GM19043 (cell line): ENCODE measurements at regions not wholly inside any gene's neighbourhood (a gene's known extent, or its start where the extent isn't known, plus 50 kb on each side); places are given as distances from the start of the nearest gene placed in this dataset.
"Not testable (repeated sequence)": the region's sequence is repeated elsewhere in the genome, so short reads cannot be mapped to it uniquely, and the experiment has no call there.

Experiments used
- ATAC-seq: cut with Tn5 transposase; IDR thresholded peaks from one replicate; pipeline ENCODE4 v1.9.1; 2021; ENCODE audit warnings: low read depth; ENCODE audit not compliant: unreplicated experiment

DNA sequence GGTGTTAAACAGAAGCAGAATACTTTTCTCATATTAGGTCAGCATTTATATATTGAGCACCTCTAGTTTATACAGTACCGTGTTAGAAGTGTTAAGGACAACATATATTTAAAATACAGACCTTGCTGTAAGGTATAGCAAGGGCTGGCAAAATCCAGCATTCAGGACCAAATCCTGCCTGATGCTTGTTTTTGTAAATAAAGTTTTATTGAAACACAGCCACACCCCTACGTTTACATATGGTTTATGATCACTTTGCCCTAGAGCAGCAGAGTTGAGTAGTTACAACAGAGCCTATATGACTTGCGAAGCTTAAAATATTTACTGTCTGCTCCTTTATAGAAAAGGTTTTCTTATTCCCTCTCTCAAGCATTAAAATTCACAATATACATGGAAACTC lies 877.3 kb downstream of the MCTP2 start:
- no peak for ATAC-seq

DNA sequence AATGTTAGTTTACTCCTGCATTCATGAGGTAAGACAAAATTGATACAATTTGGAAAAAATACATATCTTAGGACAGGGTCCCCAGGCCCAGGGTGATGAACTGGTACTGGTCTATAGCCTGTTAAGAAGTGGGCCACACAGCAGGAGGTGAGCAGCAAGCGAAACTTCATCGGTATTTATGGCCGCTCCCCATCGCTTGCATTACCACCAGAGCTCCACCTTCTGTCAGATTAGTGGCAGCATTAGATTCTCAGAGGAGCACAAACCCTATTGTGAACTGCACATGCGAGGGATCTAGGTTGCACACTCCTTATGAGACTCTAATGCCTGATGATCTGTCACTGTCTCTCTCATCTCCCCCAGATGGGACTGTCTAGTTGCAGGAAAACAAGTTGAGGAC lies 880.6 kb downstream of the MCTP2 start:
- no peak for ATAC-seq

DNA sequence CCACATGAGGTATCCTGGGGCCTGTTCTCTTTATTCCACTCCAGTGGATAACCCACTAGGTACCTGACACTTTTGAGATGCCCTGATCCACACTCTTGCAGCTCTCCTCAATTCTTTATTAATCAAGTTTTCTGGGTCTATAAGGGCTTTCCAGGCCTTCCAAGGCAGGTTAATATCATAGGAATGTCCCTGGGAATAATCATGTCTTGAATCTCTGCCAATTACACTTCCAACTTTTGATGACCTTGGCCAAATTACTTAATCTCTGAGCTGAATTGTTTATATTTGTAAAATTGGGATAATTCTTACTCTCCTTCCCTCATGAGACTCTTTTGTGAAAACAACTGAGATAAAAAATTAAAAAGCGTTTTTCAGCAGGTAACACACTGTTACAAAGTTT lies 881.7 kb downstream of the MCTP2 start:
- ATAC-seq, result no peak

DNA sequence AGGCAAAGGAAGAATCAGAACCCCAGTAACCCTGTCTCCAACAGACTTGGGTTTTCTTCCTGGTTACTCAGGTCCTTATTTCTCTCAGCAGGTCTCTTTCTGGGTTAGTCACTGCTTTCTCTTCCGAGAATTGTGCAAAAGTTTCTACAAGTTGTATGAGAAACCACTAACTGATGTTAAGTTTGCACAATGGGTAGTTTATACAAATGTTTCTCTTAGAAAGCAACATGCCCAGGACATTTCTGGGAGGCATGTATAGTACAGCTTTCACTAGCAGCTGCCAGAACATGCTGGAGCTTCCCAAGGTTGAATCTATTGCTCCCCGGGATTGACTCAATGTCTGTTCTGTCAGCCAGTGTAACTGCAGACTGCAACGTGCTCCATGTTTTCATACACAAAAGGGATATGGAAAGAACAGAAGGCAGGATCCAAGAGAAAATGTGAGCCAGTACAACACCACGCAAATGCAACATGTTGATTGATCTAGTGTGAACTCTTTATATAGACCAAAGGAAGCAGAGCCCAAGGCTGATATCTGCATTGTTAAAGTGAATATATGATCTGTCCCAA lies 887.8 kb downstream of the MCTP2 start:
- ATAC-seq, result no peak

DNA sequence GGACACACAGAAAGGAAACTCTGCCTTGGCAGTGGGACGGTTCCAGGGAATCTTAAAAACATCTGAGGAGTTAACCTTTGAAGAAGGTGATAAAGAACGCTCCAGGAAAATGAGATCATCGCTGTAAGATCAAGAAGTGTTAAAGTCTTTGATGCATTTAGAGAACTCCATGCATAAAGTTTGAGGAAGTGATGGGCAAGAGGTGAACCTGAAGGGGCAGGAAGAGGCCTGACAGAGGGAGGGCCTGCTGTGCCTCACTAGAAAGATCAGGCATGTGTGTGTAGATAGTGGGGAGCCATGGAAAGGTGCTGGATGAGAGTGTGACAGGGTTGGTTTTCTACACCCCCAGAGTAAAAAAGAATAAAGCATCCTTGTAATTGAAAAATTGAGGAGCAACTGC lies 889.2 kb downstream of the MCTP2 start:
- no peak for ATAC-seq

DNA sequence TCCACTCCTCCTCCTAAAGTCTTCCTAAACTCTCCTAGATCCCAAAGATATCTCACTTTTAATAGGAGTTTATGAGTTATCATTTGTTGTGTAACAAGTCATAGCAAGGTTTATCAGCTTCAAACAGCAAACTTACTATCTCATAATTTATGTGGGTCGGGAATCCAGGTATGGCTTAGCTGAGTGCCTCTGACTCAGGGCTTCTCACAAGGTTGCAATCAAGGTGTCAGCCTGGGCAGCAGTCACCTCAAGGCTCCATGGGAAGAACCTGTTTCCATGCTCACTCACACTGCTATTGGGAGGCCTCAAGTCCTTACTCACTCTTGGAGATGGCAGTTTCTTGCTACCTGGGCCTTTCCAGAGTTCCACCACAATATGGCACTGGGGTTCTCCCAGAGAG lies 889.8 kb downstream of the MCTP2 start:
- no peak for ATAC-seq

DNA sequence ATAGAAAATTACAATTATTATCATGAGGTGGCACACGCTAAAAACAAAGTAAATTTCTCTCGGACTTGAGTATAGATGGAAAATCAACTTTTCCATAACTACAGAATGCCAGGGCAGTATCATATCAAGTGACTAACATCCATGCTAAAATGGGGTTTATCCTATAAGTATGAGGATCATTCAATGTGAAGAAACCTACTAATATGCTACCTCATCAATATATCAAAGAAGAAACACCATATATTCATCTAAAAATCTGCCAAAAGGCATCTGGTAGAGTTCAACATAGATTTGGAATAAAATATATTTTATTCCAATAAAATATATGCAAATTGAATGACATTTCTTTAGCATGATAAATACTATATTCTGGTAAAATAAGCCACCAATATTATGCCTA lies 894.4 kb downstream of the MCTP2 start:
- ATAC-seq, result no peak

DNA sequence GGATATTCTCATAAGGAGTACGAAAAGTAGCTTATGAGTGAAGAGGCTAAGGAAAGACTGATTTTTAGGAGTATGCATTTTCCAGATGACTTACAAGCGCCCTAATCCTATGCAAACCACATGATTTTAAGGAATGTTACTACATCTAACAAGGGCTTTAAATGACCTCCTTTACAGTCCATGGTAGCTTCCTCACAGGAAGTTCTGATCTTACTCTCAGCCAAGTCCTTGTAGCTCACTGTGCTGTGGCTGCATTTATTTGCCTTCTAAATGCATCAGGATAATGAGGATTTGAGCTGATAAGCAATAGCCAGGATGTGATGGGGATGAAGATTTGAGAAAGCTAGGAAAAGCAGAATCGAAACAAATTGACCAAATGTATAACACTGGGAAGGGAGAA lies 896.0 kb downstream of the MCTP2 start:
- no peak for ATAC-seq

DNA sequence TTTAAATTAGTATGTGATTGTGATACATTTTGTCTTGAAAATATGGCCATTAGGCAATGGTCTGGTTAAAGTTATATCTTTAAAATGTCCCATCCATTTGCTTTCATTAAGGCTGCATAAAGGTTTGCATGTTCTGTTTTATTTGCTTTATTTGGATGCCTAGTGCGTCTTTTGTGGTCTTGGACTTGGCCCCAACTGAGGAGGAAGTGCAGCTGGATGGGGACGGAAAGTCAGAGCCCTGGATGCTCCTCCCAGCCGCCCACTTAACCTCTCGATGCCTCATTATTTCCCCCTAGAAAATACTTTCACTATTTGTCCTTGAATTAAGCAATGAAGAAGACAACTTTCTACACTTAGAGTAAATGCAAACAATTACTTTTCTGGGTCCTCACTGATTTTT lies 898.2 kb downstream of the MCTP2 start:
- ATAC-seq, result no peak

DNA sequence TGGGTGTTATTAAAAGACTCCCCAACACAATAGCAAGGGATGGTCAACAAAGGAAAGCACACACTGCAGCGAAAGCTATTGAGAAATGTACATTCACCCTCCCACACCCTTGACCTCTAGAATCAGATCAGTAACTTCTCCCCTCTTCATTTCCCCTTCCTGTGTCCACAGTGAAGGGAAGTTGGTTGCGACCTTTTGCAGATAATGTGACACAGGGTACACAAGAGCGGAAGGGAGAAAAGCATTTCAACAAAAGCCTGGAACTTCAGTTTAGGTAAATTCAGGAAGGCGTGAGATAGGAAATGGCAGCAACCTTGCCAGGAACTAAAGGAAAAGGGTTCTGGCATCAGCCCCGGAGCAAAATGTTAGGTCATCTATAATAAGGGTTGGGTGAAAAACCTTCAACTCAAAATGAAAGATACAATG lies 899.8 kb downstream of the MCTP2 start:
- ATAC-seq, result no peak

DNA sequence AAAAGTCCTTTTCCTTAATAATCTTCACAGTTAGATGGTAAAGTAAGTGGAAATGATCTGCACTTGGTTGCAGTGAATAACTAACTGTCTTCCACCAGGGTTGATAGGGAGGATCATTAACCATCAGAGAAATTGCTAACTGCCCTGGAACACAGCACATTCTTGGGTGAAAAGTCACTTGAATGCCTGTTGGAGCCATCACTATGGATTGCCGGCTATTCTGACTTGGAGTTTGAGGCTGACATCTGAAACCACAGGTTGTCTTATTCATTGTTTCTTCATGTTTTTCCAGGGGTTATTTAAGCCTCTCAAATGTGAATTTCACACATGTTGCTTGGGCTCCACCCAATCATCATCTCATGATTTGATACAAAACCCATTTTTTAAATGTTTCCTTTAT lies 901.4 kb downstream of the MCTP2 start:
- ATAC-seq, result no peak

DNA sequence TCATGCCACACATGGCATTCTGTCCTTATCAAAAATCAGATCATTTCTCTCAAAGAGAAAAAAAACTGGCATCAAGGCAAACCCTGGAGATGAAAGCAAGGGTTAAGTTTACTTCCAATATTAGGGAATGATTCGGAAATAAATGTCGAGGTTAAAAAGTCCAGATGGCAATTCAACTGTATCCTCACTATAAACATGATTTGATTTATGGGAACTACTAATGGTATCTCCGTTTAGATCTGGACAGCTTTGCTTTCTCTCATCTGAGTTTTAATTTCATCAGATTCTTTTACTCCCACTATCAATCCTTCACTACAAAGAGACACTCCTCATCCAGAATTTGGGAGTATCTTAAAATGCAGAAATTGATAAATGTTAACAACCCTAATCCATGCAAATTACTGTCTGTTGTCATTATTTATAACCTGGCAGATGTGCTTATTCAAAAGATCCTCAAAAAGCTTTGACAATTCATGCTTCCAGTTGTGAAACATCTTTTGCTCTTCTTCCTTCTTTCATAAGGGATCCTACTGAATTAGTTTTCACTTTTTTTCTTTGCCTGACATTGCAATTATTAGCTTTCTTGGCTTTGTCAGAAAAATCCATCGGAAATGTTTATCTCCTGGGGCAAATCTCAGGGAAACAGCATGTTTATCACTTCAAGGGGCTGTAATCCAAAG lies 903.2 kb downstream of the MCTP2 start:
- no peak for ATAC-seq

DNA sequence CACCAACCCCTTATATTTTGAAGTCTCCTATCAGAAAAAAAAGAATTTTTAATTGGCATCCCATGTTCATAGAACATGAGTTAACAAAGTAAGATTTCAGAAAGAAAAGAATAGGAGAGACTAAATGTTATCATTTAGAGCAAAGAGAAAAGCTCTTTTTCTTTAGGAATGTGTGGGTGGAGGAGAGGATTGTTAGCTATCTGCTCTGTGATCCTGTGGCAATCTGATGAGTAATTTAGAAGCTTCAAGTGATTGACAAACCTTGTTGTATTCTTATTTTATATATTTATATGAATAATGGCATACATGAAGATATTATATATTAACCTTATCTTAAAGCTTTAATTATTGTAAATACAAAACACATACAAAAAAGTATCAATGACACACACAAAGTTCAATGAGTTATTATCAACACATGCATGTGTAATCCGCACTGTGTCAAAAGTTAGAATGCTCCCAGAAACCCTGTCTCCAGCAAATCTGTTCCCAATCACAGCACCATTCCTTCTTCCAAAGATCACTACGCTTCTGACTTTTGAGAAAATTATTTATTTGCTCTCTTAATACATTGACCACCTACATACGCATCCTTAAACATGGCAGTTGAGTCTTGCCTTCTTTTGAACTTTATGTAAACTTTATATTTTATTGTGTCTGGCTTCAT lies 907.4 kb downstream of the MCTP2 start:
- ATAC-seq, result no peak

DNA sequence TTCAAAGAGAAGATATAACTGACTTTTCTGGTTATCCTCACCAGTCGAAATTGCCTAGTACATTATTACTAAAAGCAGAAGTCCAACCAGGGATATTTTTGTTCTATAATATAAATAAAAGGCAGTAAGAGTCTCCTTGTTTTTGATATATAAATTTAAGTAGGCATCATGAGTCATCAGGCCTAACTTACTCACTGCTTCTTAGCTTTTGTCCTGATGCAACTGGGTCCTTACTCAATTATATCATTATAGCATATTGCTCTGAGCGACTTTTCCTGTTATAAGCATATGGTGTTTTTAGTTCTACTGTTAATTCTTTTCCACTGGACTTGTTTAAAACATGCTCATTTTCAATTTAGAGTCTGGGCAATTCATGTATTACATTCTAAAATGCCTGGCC lies 910.1 kb downstream of the MCTP2 start:
- no peak for ATAC-seq

DNA sequence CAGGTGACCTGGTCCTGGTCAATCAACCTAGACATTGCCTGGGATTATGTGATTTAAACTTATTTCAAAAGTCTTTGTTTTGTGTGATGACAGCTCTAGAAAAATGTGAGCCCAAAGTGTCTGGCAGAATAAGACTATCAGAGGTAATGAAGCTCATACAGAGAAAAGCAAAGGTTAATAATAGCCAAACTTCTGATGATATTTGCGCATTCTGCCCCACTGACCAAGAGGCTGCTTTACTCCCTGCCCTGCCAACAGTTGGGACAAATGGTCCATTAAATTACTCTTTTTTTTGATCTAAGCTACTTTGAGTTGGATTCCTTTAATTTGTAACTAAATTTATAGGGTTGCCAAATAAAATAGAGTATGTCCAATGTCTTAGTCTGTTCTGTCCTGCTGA lies 911.2 kb downstream of the MCTP2 start:
- ATAC-seq, result no peak

DNA sequence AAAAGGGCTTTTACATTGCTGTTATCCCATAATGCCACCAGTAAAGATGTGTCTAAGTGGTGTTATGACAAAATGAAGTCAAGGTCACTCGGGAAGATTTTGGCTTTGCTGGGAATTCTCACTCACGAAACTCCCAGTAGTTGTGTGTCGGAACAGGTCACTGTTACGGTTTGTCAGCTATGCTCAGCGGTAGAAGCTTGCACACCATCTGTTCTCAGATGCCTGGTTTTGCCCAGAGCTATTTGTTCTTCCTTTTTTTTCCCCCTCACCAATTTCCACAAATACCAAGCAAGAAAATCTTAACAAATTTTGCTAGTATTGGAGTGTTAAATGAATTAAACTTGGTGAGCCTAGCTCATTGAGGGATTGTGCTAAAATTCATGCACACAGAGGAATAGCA lies 915.1 kb downstream of the MCTP2 start:
- no peak for ATAC-seq

DNA sequence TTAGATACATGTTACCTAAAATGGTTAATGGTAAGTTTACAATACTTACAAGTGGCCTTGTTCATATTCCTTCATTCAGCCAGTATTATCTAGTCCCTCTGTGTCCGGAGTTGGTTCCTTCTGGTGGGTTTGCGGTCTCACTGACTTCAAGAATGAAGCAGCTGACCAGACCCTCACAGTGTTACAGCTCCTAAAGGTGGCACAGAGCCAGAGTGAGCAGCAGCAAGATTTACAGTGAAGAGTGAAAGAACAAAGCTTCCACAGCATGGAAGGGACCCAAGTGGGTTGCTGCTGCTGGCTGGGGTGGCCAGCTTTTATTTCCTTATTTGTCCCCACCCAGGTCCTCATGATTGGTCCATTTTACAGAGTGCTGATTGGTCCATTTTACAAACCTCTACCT lies 916.8 kb downstream of the MCTP2 start:
- no peak for ATAC-seq

DNA sequence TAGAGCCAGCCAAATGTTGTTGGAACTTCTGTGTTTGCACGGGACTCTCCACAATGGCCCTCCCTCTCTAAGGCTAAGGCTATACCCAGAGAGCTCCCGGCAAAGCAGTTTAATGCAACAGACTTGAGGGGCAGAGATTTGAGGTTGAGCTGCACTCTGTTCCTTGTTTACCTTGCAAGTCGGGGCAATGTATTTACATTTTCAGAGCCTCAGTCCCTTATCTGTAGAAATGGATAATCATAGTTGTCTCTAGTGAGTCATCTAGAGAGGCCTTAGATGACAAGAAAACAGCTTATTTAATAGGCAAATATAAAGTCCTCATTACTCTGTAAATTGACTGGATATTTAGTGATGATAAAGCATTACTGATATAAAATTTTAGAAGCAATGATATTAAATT lies 917.7 kb downstream of the MCTP2 start:
- ATAC-seq, result no peak

DNA sequence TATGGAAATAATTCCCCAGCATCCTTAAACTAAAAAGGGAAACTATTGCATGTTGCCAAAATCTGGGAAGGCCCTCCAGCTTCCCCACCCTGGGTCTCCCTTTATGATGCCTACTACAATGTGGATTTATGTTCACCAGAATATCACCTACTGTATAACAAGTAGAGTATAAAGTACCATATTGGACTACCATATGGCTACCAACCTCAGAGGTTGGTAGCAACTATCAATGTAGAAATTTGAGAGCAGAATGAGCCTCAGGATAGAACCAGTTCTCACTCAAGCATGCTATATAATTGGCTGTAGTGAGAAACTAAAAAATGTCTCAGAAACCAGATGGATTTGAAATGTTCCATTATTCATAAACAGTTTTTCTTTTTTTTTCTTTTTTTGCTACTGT lies 918.4 kb downstream of the MCTP2 start:
- ATAC-seq, result no peak

DNA sequence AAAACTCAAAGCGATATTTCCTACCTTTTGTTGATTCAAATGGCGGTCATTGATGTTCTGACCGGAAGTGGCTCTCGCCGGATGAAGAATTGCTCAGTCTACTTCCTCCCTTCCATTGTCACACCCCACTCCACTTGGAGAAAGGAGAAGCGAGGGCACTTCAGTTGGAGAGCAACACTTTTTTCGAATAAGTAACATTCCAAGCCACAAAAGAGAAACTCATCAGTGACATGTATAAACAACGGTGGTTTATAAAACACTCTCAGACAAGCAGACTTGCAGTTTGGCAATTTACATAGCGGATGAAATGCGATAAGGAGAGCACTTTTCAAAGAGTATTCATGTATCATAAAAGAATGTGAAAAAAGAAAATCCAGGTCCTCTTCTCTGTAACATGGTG lies 919.1 kb downstream of the MCTP2 start:
- no peak for ATAC-seq

DNA sequence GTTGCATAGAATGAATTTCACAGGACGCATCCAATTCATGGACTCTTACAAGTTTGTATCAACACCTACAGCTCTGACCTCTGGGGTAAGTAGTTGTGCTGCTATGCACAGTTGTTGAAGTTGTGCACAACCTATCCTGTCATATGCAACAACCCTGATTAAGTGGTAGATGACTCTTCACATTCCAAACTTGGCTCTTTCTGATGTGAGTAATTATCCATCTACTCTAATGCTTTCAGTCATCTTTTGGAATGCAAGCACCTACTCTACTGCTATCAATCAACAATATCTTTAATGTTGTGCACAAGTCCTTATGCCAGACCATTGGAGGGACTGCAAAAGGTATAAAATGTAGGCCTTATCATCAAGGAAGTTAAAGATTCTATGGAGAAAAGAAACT lies 921.4 kb downstream of the MCTP2 start:
- ATAC-seq, result no peak

DNA sequence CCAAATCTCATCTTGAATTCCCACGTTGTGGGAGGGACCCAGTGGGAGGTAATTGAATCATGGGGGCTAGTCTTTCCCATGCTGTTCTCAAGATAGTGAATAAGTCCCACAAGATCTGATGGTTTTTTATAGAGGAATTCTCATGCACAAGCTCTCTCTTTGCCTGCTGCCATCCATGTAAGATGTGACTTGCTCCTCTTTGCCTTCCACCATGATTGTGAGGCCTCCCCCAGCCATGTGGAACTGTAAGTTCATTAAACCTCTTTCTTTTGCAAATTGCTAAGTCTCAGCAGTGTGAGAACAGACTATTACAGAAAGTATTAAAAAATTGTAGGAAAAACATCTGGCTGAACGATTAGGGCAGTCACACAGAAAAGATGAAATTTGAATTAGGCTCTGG lies 921.8 kb downstream of the MCTP2 start:
- not testable (repeated sequence) for ATAC-seq
